Testis (tissue), 2 donors: ENCODE measurements at regions not wholly inside any gene's neighbourhood (a gene's known extent, or its start where the extent isn't known, plus 50 kb on each side); places are given as distances from the start of the nearest gene placed in this dataset.
"Not testable (repeated sequence)": the region's sequence is repeated elsewhere in the genome, so short reads cannot be mapped to it uniquely, and the experiment has no call there.

ENCODE experiments used
- DNase-seq: peaks from one replicate; pipeline ENCODE4 v3.0.0-alpha.2; 2019
- H3K27ac ChIP-seq, 2 donors: fragments of 200-600 bp; sonication (generic); one replicate each; pipeline ENCODE4 v1.5.1; 2019
- H3K27me3 ChIP-seq: fragments of 200-600 bp; sonication (generic); one replicate; pipeline ENCODE4 v1.5.1; 2019
- H3K36me3 ChIP-seq: fragments of 200-600 bp; sonication (generic); one replicate; pipeline ENCODE4 v1.5.1; 2017; ENCODE audit warnings: low read depth; ENCODE audit errors: missing control alignments
- H3K4me1 ChIP-seq: fragments of 200-600 bp; sonication (generic); one replicate; pipeline ENCODE4 v1.5.1; 2019
- H3K4me3 ChIP-seq, 2 donors: fragments of 200-600 bp; sonication (generic); one replicate each; pipeline ENCODE4 v1.5.1; 2017 to 2019
- H3K9me3 ChIP-seq: fragments of 200-600 bp; sonication (generic); one replicate; pipeline ENCODE4 v1.5.1; 2017
- POLR2A ChIP-seq: fragments of 450-650 bp; IDR thresholded peaks from one replicate; pipeline ENCODE4 v1.6.1; 2017; ENCODE audit warnings: antibody characterized with exemption, mild to moderate bottlenecking, moderate library complexity
- WGBS, 2 donors: methylation state at CpG; one replicate each; pipeline ENCODE4 v1.1.5; 2018; 5-methylcytosine and 5-hydroxymethylcytosine counted together
- intact Hi-C: fragments of 100-400 bp; cut with DNase I; formaldehyde crosslinking; loops from one replicate; pipeline ENCODE4 v1.15.1; 2023; ENCODE audit warnings: low total_unique reads
- TF ChIP-seq, protein P1 (sequence below), 3 experiments: fragments of 450-650 bp in 2 of 3; fragments of 200-600 bp in 1 of 3; sonication (generic) in 1 of 3; IDR thresholded peaks; one replicate each; pipeline ENCODE4 v1.5.1; 2016 to 2019; ENCODE audit warnings: antibody characterized with exemption in 3 of 3, mild to moderate bottlenecking in 2 of 3, moderate library complexity in 1 of 3

- TF ChIP-seq, protein P1, sequence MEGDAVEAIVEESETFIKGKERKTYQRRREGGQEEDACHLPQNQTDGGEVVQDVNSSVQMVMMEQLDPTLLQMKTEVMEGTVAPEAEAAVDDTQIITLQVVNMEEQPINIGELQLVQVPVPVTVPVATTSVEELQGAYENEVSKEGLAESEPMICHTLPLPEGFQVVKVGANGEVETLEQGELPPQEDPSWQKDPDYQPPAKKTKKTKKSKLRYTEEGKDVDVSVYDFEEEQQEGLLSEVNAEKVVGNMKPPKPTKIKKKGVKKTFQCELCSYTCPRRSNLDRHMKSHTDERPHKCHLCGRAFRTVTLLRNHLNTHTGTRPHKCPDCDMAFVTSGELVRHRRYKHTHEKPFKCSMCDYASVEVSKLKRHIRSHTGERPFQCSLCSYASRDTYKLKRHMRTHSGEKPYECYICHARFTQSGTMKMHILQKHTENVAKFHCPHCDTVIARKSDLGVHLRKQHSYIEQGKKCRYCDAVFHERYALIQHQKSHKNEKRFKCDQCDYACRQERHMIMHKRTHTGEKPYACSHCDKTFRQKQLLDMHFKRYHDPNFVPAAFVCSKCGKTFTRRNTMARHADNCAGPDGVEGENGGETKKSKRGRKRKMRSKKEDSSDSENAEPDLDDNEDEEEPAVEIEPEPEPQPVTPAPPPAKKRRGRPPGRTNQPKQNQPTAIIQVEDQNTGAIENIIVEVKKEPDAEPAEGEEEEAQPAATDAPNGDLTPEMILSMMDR (IDR thresholded peaks at IDR 0.05): no peak
- TF ChIP-seq POLR2A: no peak
- no peaks in the 10 kb centered on the region for H3K36me3 ChIP-seq
- no peaks in the 10 kb centered on the region for H3K9me3 ChIP-seq
- H3K27me3 ChIP-seq: no peaks in the 10 kb centered on the region
- no peak for DNase-seq
- no peaks in the 10 kb centered on the region for H3K4me1 ChIP-seq
- no peak overlapping the region for H3K27ac ChIP-seq
- no peak overlapping the region for H3K4me3 ChIP-seq
- intact Hi-C loops: no loop called here
These were observed 207.9 kb upstream of the MAGEB16 start for GRCh38 chrX:35590210-35590609.

DNA sequence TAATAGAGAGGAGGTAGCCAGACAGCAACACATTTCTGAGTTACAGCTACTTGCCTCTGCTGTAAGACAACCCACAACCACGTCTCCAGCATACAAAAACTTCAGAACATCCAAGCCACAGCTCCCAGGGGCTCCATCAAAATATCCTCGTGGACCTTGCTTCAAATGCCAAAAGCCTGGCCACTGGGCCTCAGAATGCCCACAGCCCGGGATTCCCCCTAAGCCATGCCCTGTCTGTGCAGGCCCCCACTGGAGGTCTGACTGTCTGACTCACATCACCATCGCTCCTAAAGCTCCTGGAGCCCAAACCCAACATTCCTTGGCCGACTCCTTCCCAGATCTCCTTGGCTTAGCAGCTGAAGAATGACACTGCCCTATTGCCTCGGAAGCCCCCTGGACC lies 186.6 kb upstream of the MAGEB16 start:
- H3K27me3 ChIP-seq, H3K4me3 ChIP-seq, H3K4me1 ChIP-seq, intact Hi-C loops, H3K27ac ChIP-seq, DNase-seq, H3K36me3 ChIP-seq, H3K9me3 ChIP-seq: not testable (repeated sequence)
- WGBS, 2 donors: 94 to 100% methylated on average over 2 to 4 of the region's 6 CpGs

- no peaks in the 10 kb centered on the region for H3K4me1 ChIP-seq
- H3K36me3 ChIP-seq: no peaks in the 10 kb centered on the region
- no peak for DNase-seq
- intact Hi-C loops: no loop called here
- WGBS, 2 donors: 67 to 72% methylated on average over 2 of the region's 2 CpGs
- H3K27me3 ChIP-seq: no peaks in the 10 kb centered on the region
- TF ChIP-seq POLR2A: no peak
- no peak overlapping the region for H3K27ac ChIP-seq
- no peaks in the 10 kb centered on the region for H3K9me3 ChIP-seq
- H3K4me3 ChIP-seq: no peak overlapping the region
These were observed 180.3 kb upstream of the MAGEB16 start for GRCh38 chrX:35617836-35618235.

DNA sequence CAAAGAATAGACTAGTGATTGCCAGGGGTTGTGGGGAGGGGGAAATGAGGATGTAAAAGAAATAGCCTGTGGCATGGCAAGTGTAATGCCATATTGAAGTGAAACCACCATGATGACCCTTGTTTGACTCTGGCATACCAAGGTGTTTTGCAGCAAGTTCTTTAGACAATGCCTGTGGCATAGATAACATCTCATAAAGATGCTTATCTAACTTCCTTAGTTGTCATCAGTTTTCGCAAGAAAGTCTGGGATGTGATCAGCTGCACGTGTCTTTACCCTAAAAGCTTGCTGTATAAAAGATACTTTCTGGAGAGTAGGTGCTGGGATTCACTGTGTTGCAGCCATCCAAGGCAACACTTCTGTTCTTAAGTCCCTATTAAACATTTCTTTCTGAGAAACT lies 176.1 kb upstream of the MAGEB16 start:
- WGBS, 2 donors: 60 to 67% methylated on average over 1 to 2 of the region's 2 CpGs
- TF ChIP-seq, protein P1 (IDR thresholded peaks at IDR 0.05): no peak
- no peak for TF ChIP-seq POLR2A
- no peaks in the 10 kb centered on the region for H3K9me3 ChIP-seq
- H3K4me3 ChIP-seq: no peak overlapping the region
- no peak overlapping the region for H3K27ac ChIP-seq
- no peak for DNase-seq
- H3K36me3 ChIP-seq: no peaks in the 10 kb centered on the region
- no peaks in the 10 kb centered on the region for H3K4me1 ChIP-seq
- intact Hi-C loops: no loop called here
- H3K27me3 ChIP-seq: no peaks in the 10 kb centered on the region

- intact Hi-C loops: no loop called here
- 72 to 91% methylated on average over 4 to 5 of the region's 5 CpGs for WGBS, 2 donors
- Histone ChIP-seq H3K27me3 (no peaks in the 10 kb centered on the region), H3K4me1 (no peaks in the 10 kb centered on the region), H3K36me3 (no peaks in the 10 kb centered on the region), H3K4me3 (no peak overlapping the region), H3K9me3 (no peaks in the 10 kb centered on the region), H3K27ac (no peak overlapping the region)
- TF ChIP-seq, protein P1 (IDR thresholded peaks at IDR 0.05): no peak
- DNase-seq: no peak
These were observed 175.5 kb upstream of the MAGEB16 start for GRCh38 chrX:35622601-35623000.

DNA sequence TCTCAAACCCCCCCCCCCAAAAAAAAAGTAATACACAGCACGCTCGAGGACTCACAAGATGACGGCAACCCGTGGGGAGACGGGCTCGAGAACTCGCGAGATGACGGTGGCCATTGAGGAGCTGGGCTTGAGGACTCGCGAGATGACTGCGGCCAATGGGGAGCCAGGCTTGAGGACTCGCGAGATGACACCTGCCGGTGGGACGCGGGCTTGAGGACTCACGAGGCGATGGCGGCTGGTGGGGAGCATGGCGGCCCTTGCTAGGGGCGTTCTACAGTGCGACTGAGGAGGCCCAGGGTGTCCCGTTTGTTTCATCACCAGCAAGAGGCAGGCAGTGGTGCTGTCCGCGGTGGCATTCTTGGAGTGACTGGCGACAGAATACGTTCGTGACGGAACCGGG lies 172.4 kb upstream of the MAGEB16 start:
- TF ChIP-seq, protein P1 (IDR thresholded peaks at IDR 0.05): no peak
- TF ChIP-seq POLR2A: no peak
- H3K27me3 ChIP-seq: no peaks in the 10 kb centered on the region
- no peaks in the 10 kb centered on the region for H3K36me3 ChIP-seq
- H3K4me1 ChIP-seq: no peaks in the 10 kb centered on the region
- intact Hi-C loops: no loop called here
- no peak overlapping the region for H3K27ac ChIP-seq
- H3K4me3 ChIP-seq: peak overlapping the region in 1 of 2 donors; percentile 15
- 56 to 93% methylated on average over 15 to 31 of the region's 31 CpGs for WGBS, 2 donors
- DNase-seq: peak; percentile 79
- no peaks in the 10 kb centered on the region for H3K9me3 ChIP-seq
